NCI-H1694 (cell line): ENCODE measurements at regions not wholly inside any gene's neighbourhood (a gene's known extent, or its start where the extent isn't known, plus 50 kb on each side); places are given as distances from the start of the nearest gene placed in this dataset.
"Not testable (repeated sequence)": the region's sequence is repeated elsewhere in the genome, so short reads cannot be mapped to it uniquely, and the experiment has no call there.

Experiments used
- DNase-seq: peaks from one replicate; lab custom pipeline; 2025; lab: John Stamatoyannopoulos, UW

- DNase-seq = no peak
These were observed 238.2 kb upstream of the INTU start for GRCh38 chr4:127394516-127394915.

- no peak for DNase-seq
These were observed 232.5 kb upstream of the INTU start for GRCh38 chr4:127400276-127400675.

- DNase-seq = no peak
These were observed 231.9 kb upstream of the INTU start for GRCh38 chr4:127400731-127401346.

GRCh38 chr4:127403471-127404084 lies 229.2 kb upstream of the INTU start:
- no peak for DNase-seq

- DNase-seq = no peak
These were observed 226.6 kb upstream of the INTU start for GRCh38 chr4:127406187-127406586.

GRCh38 chr4:127407572-127407971 lies 225.2 kb upstream of the INTU start:
- not testable (repeated sequence) for DNase-seq

GRCh38 chr4:127410201-127410600 lies 222.6 kb upstream of the INTU start:
- no peak for DNase-seq

GRCh38 chr4:127410644-127411043 lies 222.1 kb upstream of the INTU start:
- DNase-seq = no peak

- DNase-seq = no peak
These were observed 217.7 kb upstream of the INTU start for GRCh38 chr4:127414951-127415606.

GRCh38 chr4:127416115-127416514 lies 216.6 kb upstream of the INTU start:
- no peak for DNase-seq

GRCh38 chr4:127417885-127418535 lies 214.7 kb upstream of the INTU start:
- no peak for DNase-seq

GRCh38 chr4:127419431-127419830 lies 213.3 kb upstream of the INTU start:
- no peak for DNase-seq

GRCh38 chr4:127421437-127421836 lies 211.3 kb upstream of the INTU start:
- DNase-seq = no peak

- no peak for DNase-seq
These were observed 207.4 kb upstream of the INTU start for GRCh38 chr4:127425202-127425845.

- DNase-seq = no peak
These were observed 206.9 kb upstream of the INTU start for GRCh38 chr4:127425851-127426250.

- no peak for DNase-seq
These were observed 191.2 kb upstream of the INTU start for GRCh38 chr4:127441571-127441970.

GRCh38 chr4:127445471-127445870 lies 187.3 kb upstream of the INTU start:
- DNase-seq = no peak

- no peak for DNase-seq
These were observed 186.3 kb upstream of the INTU start for GRCh38 chr4:127446427-127446885.

GRCh38 chr4:127448986-127449385 lies 183.8 kb upstream of the INTU start:
- DNase-seq = no peak

GRCh38 chr4:127449449-127449848 lies 183.3 kb upstream of the INTU start:
- DNase-seq = no peak

GRCh38 chr4:127450276-127450675 lies 182.5 kb upstream of the INTU start:
- no peak for DNase-seq

- DNase-seq = no peak
These were observed 168.9 kb upstream of the INTU start for GRCh38 chr4:127463883-127464282.
